DOHH2 (cell line): ENCODE measurements at regions not wholly inside any gene's neighbourhood (a gene's known extent, or its start where the extent isn't known, plus 50 kb on each side); places are given as distances from the start of the nearest gene placed in this dataset.

Source experiments
- CTCF ChIP-seq: fragments of 200-600 bp; sonication (generic); IDR thresholded peaks from one replicate; pipeline ENCODE4 v1.5.1; 2014; ENCODE audit warnings: antibody characterized with exemption, mild to moderate bottlenecking, low read depth, low read length; ENCODE audit not compliant: poor library complexity, severe bottlenecking
- EZH2phosphoT487 ChIP-seq: fragments of 200-600 bp; sonication (generic); IDR thresholded peaks from 2 replicates; pipeline ENCODE4 v1.6.1; 2017; ENCODE audit warnings: borderline replicate concordance, mild to moderate bottlenecking, antibody characterized with exemption, low read length, moderate library complexity, mixed read lengths

DNA sequence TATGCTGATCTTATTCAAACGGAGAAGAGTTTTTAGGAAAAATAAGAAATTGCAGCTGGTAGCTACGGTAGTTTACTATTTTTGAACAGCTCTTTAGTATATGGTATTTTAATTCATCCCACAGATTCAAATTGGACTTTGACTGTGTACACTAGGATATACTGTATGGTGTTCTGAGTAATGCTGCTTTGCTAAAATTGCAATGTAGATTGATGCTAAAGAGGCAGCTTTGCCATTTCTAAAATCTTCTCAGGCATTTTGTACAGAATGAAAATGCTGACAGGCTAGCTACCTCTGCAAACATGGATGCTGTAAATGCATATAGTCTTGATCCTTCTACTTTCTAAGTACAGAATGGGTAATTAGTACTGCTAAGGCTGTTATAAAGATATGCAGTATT is 826.6 kb upstream of the POU3F3 start:
- TF ChIP-seq CTCF (no peak), EZH2phosphoT487 (no peak)
